WTC11 (cell line): ENCODE measurements at regions not wholly inside any gene's neighbourhood (a gene's known extent, or its start where the extent isn't known, plus 50 kb on each side); places are given as distances from the start of the nearest gene placed in this dataset.

ENCODE experiments used
- ATAC-seq: fragments of 200-7000 bp; cut with Tn5 transposase; 2 replicates; pipeline ENCODE4 v1.10.0; 2021; ENCODE audit warnings: mild to moderate bottlenecking, moderate library complexity
- CTCF ChIA-PET: fragments of 300-600 bp; sonication (Branson Sonifier 250); formaldehyde crosslinking; loops from one replicate; lab custom pipeline; 2021; ENCODE audit warnings: antibody characterized with exemption; lab: Charles Lee
- POLR2A ChIA-PET: fragments of 350-600 bp; sonication (Branson Sonifier 250); formaldehyde crosslinking; loops from one replicate; lab custom pipeline; 2021; ENCODE audit warnings: antibody characterized with exemption; lab: Charles Lee
- DNase-seq: peaks from one replicate; pipeline ENCODE4 v3.0.0; 2021; ENCODE audit warnings: low spot score
- H3K27ac Mint-ChIP-seq: 2 replicates; pipeline ENCODE4 v1.8.0; 2021; ENCODE audit warnings: mixed read lengths
- H3K27me3 Mint-ChIP-seq: 2 replicates; pipeline ENCODE4 v1.8.0; 2021; ENCODE audit warnings: low read depth, mild to moderate bottlenecking, moderate library complexity, mixed read lengths
- H3K36me3 Mint-ChIP-seq: 2 replicates; pipeline ENCODE4 v1.8.0; 2021; ENCODE audit warnings: mixed read lengths
- H3K4me1 Mint-ChIP-seq: 2 replicates; pipeline ENCODE4 v1.8.0; 2022; ENCODE audit warnings: mixed read lengths
- H3K4me3 Mint-ChIP-seq: 2 replicates; pipeline ENCODE4 v1.8.0; 2021; ENCODE audit warnings: mild to moderate bottlenecking, moderate library complexity, mixed read lengths
- H3K9me3 Mint-ChIP-seq: 2 replicates; pipeline ENCODE4 v1.8.0; 2021; ENCODE audit warnings: mixed read lengths
- CREB1 ChIP-seq: sonication (generic); formaldehyde crosslinking; IDR thresholded peaks from 2 replicates; pipeline ENCODE4 v1.8.0; 2023; ENCODE audit warnings: mild to moderate bottlenecking, missing genetic modification reagents
- E2F4 ChIP-seq: sonication (generic); formaldehyde crosslinking; IDR thresholded peaks from 2 replicates; pipeline ENCODE4 v1.8.1; 2022; ENCODE audit warnings: low read depth, mild to moderate bottlenecking, moderate library complexity, missing genetic modification reagents, borderline replicate concordance
- ERG ChIP-seq: fragments of 250-450 bp; sonication (Bioruptor Pico); IDR thresholded peaks from 2 replicates; pipeline ENCODE4 v1.8.0; 2021; ENCODE audit warnings: mild to moderate bottlenecking
- FOXJ3 ChIP-seq: sonication (generic); formaldehyde crosslinking; IDR thresholded peaks from 2 replicates; pipeline ENCODE4 v1.9.0; 2021; ENCODE audit warnings: missing genetic modification reagents, mild to moderate bottlenecking, borderline replicate concordance
- GRHL2 ChIP-seq: fragments of 250-450 bp; sonication (Bioruptor Pico); IDR thresholded peaks from 2 replicates; pipeline ENCODE4 v1.8.0; 2022; ENCODE audit warnings: mild to moderate bottlenecking, moderate library complexity; ENCODE audit not compliant: insufficient replicate concordance, severe bottlenecking
- OVOL2 ChIP-seq: fragments of 250-450 bp; sonication (Bioruptor Pico); IDR thresholded peaks from 2 replicates; pipeline ENCODE4 v1.9.0; 2021; ENCODE audit warnings: mild to moderate bottlenecking, borderline replicate concordance
- RELA ChIP-seq: sonication (generic); formaldehyde crosslinking; IDR thresholded peaks from 2 replicates; pipeline ENCODE4 v1.8.1; 2022; ENCODE audit warnings: missing genetic modification reagents, mild to moderate bottlenecking, borderline replicate concordance
- ZBTB43 ChIP-seq: sonication (generic); formaldehyde crosslinking; IDR thresholded peaks from 2 replicates; pipeline ENCODE4 v1.8.1; 2023; ENCODE audit warnings: mild to moderate bottlenecking, missing genetic modification reagents
- ZNF232 ChIP-seq: sonication (generic); formaldehyde crosslinking; IDR thresholded peaks from 2 replicates; pipeline ENCODE4 v1.8.0; 2022; ENCODE audit warnings: mild to moderate bottlenecking, missing genetic modification reagents
- ZNF425 ChIP-seq: fragments of 250-450 bp; sonication (Bioruptor Pico); conservative IDR thresholded peaks from 2 replicates; pipeline ENCODE4 v1.9.0; 2021; ENCODE audit warnings: mild to moderate bottlenecking
- ZNF532 ChIP-seq: fragments of 250-450 bp; sonication (Bioruptor Pico); IDR thresholded peaks from 2 replicates; pipeline ENCODE4 v1.9.0; 2021; ENCODE audit warnings: mild to moderate bottlenecking, borderline replicate concordance
- ZSCAN18 ChIP-seq: fragments of 250-450 bp; sonication (Bioruptor Pico); IDR thresholded peaks from 2 replicates; pipeline ENCODE4 v2.1.2; 2022; ENCODE audit warnings: mild to moderate bottlenecking, moderate library complexity

- TF ChIP-seq ZNF532 (CRISPR knock-in tag) (no peak), E2F4 (no peak), ZNF425 (CRISPR knock-in tag) (no peak), ZBTB43 (CRISPR knock-in tag) (no peak)
Observed at GRCh38 chr6:153858529-153858928, 180.5 kb upstream of the OPRM1 start (continued).

GRCh38 chr6:153856929-153857376 is 182.1 kb upstream of the OPRM1 start:
- H3K4me3 Mint-ChIP-seq, result no peak overlapping the region
- ChIA-PET POLR2A (no interaction called here), CTCF (no interaction called here)
- DNase-seq, result no peak
- H3K27me3 Mint-ChIP-seq, result no peaks in the 10 kb centered on the region
- peaks cover 28% of the 10 kb centered on the region for H3K9me3 Mint-ChIP-seq
- H3K36me3 Mint-ChIP-seq, result peaks cover 23% of the 10 kb centered on the region
- no peak overlapping the region for H3K27ac Mint-ChIP-seq
- TF ChIP-seq FOXJ3 (CRISPR knock-in tag), result no peak
- TF ChIP-seq GRHL2 (CRISPR knock-in tag), result no peak
- no peak for TF ChIP-seq ERG (CRISPR knock-in tag)
- no peak for TF ChIP-seq RELA (CRISPR knock-in tag)
- TF ChIP-seq ZNF425 (CRISPR knock-in tag), result no peak
- no peak for TF ChIP-seq ZSCAN18
- no peak for TF ChIP-seq ZNF232 (CRISPR knock-in tag)
- TF ChIP-seq OVOL2 (CRISPR knock-in tag), result no peak
- TF ChIP-seq CREB1, result no peak
- no peak for ATAC-seq
- no peaks in the 10 kb centered on the region for H3K4me1 Mint-ChIP-seq
